CD4-positive, alpha-beta T cell treated with Interferon gamma for 1 hour (primary cell): ENCODE measurements at regions not wholly inside any gene's neighbourhood (a gene's known extent, or its start where the extent isn't known, plus 50 kb on each side); places are given as distances from the start of the nearest gene placed in this dataset.
"Not testable (repeated sequence)": the region's sequence is repeated elsewhere in the genome, so short reads cannot be mapped to it uniquely, and the experiment has no call there.

Source experiments
- DNase-seq: peaks from one replicate; pipeline ENCODE4 v3.0.0-alpha.2; 2020

GRCh38 chr3:176296066-176296597, 901.1 kb downstream of the TBL1XR1 start:
- no peak for DNase-seq

GRCh38 chr3:176293276-176293675, 904.0 kb downstream of the TBL1XR1 start:
- no peak for DNase-seq

- DNase-seq = no peak
Observed at GRCh38 chr3:176286476-176287085, 910.7 kb downstream of the TBL1XR1 start.

- DNase-seq = no peak
Observed at GRCh38 chr3:176275538-176275937, 921.7 kb downstream of the TBL1XR1 start.

- DNase-seq = no peak
Observed at GRCh38 chr3:176275113-176275512, 922.2 kb downstream of the TBL1XR1 start.

GRCh38 chr3:176274161-176274560, 923.1 kb downstream of the TBL1XR1 start:
- DNase-seq = no peak

- no peak for DNase-seq
Observed at GRCh38 chr3:176262071-176262470, 935.2 kb downstream of the TBL1XR1 start.

GRCh38 chr3:176247191-176247590, 950.1 kb downstream of the TBL1XR1 start:
- no peak for DNase-seq

- no peak for DNase-seq
Observed at GRCh38 chr3:176219970-176220369, 977.3 kb downstream of the TBL1XR1 start.

GRCh38 chr3:176214758-176215157, 982.5 kb downstream of the TBL1XR1 start:
- DNase-seq = no peak

GRCh38 chr3:176213314-176213713, 984.0 kb downstream of the TBL1XR1 start:
- not testable (repeated sequence) for DNase-seq

GRCh38 chr3:176208915-176209314, 988.4 kb downstream of the TBL1XR1 start:
- DNase-seq = no peak

GRCh38 chr3:176208283-176208682, 989.0 kb downstream of the TBL1XR1 start:
- DNase-seq = no peak

GRCh38 chr3:176206809-176207208, 990.5 kb downstream of the TBL1XR1 start:
- DNase-seq = no peak

- DNase-seq = no peak
Observed at GRCh38 chr3:176202652-176203051, 994.6 kb downstream of the TBL1XR1 start.

GRCh38 chr3:176193032-176193730, 1004.1 kb downstream of the TBL1XR1 start:
- no peak for DNase-seq

GRCh38 chr3:176190755-176191154, 1006.5 kb downstream of the TBL1XR1 start:
- no peak for DNase-seq

GRCh38 chr3:176183181-176183580, 1014.1 kb downstream of the TBL1XR1 start:
- no peak for DNase-seq

- DNase-seq = no peak
Observed at GRCh38 chr3:176174060-176174459, 1023.2 kb downstream of the TBL1XR1 start.

GRCh38 chr3:176172492-176172891, 1024.8 kb downstream of the TBL1XR1 start:
- no peak for DNase-seq

GRCh38 chr3:176167272-176167671, 1030.0 kb downstream of the TBL1XR1 start:
- DNase-seq = no peak

- no peak for DNase-seq
Observed at GRCh38 chr3:176160997-176161396, 1036.3 kb downstream of the TBL1XR1 start.

GRCh38 chr3:176159796-176160195, 1037.5 kb downstream of the TBL1XR1 start:
- no peak for DNase-seq

GRCh38 chr3:176155012-176155411, 1042.3 kb downstream of the TBL1XR1 start:
- no peak for DNase-seq

GRCh38 chr3:176149567-176149966, 1047.7 kb downstream of the TBL1XR1 start:
- no peak for DNase-seq
